HS-27A (cell line): ENCODE measurements at regions not wholly inside any gene's neighbourhood (a gene's known extent, or its start where the extent isn't known, plus 50 kb on each side); places are given as distances from the start of the nearest gene placed in this dataset.

Experiments
- DNase-seq: peaks from one replicate; pipeline ENCODE4 v3.0.0-alpha.2; 2012; ENCODE audit warnings: low read depth, missing footprints

DNA sequence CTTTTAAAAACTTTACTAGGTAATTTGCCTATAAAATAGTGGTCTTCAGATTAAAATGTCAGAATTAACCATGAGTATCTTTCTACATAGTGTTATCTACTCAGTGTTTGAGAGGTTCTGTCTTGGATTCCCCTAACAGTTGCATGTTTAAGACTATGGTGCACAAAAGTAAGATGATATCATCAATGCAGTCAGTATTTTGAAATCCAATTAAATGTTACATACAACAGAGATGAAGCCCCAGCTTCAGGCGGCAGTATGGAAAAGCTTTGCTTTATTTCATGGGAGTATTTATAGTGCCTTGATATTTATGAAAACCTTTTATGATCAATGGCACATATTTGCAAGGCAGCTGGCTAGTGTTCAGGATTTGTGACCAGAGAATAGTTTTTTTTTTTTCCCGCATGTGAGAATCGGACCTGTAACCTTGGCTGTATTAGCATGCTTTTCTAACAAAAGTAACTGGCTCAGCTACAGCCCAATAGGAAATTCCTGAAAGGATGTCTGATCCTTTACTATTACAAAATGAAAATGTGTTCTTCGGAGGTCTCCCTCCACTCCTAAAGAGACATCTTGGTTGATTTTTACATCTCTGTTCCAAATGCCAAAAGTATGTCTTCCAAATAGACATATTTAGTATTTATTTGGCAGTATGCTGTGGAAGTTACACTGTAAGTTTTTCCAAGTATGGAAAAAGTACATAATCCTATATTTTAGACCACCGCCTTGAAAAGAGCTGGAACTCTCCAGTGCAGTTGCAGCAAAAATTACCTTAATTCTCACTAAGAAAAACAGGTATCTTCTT lies 319.3 kb upstream of the UBE2E3 start:
- no peak for DNase-seq

DNA sequence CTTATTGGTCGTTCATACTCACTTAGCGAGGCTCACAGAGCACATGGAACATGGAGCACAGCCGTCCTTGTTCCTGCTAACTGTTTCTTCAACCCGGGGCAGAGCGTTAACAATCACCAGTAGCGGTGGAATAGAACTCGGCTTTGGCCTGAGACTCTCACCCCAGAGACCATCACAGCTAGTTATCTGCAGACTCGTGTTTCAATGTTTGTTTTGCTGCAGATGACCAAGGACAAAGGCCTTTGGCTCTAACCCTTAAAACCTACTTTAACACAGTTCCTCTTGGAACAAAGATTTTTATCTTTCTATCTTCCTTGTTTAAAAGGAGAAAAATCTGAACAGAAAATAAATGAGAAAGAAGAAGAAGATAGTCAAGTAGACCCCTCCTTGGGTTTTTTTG lies 320.2 kb upstream of the UBE2E3 start:
- no peak for DNase-seq

DNA sequence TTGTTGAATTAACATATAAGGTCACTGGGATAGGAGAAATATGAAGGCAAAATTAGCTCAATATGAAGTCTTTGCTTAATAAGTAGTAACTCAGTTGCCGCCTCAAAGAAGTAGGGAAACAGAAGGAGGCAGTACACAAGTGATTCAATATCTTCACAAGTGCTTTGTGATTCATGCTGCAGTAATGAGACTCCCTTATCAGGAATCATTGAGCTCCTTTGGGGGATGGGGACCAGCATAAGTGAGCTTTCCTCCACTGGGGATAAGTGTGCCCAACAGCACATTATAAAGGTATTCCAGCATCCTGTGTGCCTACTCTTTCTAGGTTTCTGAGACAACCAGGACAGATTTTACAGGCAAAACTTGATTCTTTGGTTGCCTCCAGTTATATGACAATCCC lies 323.4 kb upstream of the UBE2E3 start:
- peak; percentile 64 for DNase-seq

DNA sequence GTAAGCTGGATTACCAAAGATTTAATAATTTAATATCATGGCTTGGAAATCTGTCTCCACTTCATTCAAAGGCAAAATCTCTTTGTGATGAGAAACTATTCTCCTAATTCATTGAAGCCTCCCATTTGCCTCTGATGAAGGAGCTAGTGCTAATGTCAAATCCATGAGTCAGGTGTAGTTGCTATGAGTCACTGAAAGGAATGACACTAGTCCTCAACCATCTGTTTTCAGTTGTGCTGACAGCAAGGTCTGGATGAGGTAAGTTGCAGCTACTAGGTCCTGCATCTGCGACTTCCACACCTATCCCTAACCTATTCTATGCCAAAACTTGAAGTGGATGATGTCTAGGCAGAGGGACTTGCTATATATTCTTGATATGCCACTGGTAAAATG lies 324.0 kb upstream of the UBE2E3 start:
- no peak for DNase-seq

DNA sequence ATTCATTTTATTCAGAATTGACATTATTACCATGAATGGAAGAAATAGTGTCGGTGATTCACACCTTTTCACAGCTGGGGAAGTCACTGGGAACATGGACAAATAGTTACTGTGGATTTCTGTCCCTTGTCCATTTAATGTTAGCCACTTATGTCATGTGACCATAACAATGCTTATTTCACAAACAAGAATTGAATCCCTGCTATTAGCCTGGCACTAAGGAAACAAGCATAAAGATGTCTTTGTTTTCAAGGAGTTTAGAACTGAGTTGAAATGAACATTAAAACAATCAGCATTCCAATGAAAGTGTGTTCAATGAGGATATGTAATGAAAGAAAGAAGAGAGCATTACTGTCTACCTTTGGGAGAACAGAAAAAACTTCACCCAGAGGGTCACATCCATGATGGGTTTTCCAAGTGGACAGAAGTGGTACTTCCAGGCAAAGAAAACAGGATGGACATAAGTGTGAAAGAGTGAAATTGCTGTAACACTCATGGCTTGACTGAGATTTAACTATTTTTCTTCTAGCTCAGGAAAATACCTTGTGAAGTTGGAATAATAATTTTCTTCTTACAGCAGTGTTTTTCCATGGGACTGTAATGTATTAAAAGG lies 324.5 kb upstream of the UBE2E3 start:
- no peak for DNase-seq

DNA sequence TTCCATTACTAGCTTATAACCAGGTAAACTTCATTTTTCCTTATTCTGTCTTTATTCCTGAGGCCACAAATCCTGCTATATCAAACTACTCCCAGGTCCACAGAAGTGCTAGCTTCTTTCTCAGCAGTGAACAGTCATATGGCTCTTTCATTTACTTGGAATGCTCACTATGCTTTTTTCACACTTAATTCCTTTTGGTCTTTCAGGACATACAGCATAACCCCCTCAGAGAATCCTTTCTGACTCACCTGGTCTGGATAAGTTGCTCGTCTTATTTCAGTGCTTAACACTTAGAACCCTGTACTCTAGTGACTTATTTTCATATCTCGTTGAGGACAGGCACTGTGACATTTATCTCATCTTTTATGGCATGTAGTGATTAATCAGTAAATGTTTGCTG lies 325.0 kb upstream of the UBE2E3 start:
- DNase-seq = no peak

DNA sequence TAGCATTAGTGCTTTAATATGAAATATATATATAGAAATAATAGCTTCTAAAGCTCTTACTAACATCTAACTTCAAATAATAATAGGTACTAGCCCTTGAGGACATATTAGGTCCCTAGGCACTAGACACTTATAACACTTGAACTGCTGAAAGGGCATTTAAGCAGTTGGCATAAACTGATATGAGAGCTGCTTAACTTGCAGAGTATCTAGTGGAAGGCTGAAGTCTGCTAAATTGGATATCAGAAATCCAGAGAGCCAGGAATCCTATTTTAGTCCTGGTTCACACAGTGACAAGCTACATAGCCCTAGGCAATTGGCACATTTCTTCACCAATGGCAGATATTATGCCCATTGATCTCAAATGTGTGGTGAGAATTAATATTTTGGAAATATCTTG lies 326.9 kb upstream of the UBE2E3 start:
- DNase-seq = no peak

DNA sequence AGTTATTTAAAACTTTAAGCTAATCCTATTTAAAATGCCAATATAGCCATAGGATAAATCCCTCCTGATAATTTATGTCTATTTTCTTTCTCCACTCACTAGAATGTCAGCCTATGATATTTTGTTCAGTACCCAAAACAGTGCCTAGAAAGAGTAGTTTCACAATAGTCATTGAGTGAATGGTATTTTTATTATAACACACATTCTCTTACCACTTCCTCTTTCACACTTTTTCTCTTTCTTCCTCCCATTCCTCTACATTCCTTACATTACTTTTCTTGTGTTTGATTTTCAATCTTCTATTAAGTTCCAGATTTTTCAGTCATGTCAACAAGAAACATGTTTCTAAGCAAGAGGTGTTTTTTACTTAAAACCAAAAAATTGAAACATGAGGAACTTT lies 327.6 kb upstream of the UBE2E3 start:
- no peak for DNase-seq

DNA sequence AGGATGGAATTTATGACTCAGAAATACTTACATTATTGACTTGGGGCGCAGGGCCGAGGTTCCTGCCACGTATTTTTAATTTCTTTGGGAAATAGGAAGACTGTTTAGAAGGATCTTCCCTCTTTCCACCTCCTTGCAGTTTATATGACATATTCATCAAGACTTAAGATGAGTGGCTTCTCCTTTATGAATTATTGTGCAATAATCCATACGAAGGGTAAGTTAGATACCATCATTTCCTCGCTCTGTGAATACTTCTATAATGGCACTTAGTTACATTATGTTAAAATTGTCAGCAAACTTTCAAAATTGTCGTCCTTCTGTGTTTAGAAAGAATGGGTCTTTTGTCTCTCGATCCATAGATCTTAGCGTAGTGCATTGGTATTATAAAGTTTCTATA lies 328.8 kb upstream of the UBE2E3 start:
- no peak for DNase-seq

DNA sequence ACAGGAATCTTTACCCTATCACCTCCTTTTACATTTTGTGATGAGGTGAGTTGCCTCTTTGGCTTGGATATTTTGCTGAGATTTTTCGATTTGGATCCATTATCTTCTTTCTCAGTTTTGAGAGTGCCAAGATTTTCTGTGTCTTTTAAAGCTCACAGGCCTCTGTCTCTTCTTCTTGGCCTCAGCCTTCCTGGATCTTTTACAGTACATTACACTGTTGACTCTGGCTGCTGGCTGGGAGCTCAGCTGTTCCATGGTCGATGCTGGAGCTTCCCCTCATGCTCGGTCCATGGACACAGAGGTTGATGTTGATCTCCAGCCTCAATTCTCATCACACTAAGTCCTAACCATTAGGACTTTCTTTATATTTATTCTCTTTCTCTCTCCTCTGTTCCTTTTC lies 332.8 kb upstream of the UBE2E3 start:
- DNase-seq = no peak

DNA sequence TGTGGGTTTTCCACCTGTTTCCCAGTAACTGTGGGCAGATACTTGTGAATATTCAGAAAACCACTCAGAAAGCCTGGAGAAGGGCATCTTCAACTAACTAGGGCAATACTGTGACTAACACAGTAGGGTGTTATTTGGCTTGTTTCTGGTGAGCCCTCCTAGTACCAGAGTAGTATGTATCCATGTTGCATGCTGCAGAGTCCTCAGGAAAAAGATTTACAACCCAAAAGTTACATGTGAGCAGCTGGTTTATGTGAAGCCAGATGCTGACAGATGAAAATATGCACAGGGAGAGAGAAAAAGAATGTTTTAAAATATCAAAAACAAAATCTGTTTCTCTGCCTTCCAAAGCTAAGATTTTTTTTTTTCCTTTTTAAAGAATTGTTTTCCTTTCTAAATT lies 333.2 kb upstream of the UBE2E3 start:
- no peak for DNase-seq

DNA sequence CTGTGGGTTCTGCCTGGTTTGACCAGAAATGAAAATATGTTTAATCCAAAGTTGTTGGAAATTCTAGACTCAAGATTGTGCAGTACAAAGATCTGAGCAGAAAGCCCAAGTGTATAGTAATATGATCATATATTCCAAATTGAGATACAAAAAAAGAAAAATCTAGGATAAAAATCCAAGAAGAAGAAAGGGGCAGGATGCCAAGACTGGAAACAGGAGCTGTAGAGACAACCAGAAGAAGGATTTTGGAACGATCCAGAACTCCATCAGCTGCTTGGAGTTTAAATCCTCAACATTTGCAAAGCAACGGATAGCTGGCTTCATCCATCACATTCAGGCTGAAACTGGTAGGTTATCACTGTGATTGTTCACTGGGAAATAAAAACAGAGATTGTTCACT lies 333.6 kb upstream of the UBE2E3 start:
- DNase-seq = no peak

DNA sequence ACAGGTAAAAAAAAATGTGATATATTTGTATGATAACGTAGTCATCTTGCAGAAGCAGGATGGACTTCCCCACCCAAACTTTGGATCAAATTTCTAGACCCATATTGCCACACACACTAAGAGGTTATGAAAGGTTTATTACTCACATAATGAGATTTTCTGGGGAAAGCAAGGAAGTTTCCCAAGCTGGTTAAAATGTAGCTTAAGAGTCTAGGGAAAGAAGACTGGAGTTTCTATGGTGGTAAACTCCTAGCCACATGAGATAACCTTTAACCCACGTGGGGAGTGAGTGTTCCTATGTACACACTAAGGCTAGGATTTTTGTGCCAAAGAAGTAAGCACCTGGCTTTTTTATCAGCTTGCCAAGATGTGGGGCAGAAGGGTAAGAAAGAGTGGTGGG lies 335.7 kb upstream of the UBE2E3 start:
- DNase-seq = no peak

DNA sequence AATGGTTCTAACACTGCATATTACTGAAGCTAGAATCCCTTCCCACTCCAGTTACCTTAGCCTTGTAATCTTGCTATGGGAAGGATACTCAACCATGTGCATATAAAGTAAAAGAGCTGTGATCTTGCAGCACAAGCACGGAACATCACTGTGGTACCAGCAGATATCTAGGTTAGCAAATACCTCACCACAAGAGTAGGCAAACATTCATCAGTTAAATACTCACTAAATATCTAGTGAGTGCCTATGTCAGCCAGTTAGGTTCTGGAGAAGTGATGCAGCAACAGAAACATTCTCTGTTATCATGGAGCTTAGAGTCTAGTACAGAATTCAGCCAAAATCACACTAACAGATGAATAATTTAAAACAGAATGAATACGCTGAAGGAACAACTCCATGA lies 349.6 kb upstream of the UBE2E3 start:
- no peak for DNase-seq

DNA sequence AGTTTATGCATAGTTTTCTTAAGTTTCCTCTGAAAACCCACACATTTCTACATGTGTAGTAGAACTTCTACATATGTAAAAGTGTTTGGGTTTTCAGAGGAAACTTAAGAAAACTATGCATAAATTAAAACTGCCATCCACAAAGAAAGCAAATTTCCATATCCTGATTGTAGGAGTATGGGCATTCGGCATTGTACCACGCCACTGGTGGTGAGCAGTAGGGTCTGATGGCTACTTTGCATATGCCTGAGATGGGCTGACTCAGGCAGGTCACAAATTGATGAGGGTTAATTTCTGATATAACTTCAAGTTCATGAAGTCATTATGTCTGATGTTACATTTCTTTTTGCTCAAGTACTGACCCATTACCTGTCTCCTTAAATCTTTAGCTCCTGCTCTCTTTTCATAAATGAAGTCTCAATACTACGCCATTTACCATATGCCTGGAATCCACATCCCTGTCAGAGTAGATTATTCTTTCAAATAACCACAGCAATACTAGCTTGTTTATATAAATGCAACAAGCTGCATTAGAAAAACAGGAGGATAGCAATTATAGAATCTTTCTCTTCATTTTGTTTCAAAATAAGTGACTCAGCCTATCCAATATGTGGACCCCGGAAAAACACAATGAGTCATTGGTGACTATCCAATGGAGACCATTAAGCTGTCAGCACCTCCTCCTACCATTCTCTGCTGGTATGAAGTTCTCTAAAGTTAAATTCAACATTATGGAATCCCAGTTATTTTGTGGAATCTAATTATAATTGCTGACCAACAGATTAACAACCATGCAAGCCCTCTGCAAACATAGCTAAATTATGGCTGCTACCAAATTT lies 355.2 kb upstream of the UBE2E3 start:
- peak; percentile 59 for DNase-seq

DNA sequence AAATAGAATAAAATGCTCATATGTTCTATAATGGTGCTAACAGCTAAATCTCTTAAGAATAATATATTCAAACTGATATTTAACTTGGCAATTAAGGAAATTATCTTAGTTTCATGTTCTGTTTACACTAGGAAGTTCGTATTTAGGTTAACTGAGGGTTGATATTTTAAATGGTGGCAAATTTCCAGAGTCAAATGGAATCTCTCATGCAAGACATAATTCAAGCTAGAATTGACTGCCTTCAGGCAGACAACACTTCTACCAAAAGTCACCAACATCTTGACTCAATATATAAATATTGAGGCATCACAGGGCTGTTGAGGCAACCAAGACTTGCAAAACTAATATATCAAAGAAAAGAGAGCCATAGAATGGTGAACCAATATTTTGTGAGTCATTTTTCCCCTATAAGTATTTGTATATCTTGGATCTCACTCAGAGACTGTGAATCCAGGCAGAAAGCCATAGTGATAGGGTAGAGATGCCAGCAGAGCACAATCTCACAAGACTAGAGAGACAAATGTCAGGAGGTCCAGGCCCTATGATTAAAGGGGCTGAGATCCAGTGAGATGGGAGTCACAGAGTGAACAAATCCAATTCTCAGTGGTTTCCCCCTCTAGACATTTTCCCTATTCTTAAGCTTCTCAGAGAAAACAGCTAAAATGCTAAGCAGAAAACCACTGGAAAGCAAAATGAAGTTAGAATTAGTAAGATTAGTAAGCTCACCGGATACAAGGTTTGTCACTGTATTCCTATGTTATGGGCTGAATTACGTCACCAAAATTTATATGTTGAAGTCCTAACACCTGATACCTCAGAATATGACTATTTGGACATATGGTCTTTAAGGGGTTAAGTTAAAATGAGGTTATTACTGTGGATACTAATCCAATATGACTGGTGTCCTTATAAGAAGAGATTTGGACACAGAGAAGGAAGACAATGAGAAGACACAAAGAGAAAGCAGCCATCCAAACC lies 358.2 kb upstream of the UBE2E3 start:
- DNase-seq = no peak

DNA sequence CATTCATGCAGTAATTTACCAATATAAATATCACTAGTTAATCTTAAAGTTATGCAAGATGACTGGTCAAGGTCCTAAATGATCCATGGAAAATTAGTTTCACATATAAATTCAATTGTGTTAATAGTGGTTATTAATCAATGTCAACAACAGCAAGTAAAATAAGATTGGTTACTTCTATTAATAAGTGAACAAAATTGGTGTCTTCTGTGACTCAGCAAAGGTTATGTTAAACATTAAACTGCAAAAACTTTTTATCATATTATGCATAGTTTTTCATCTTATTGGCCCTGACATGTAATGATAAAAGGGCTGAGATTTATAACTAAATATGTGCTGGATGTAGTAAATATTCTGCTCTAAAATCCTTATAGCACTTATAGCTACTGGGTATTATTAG lies 359.0 kb upstream of the UBE2E3 start:
- no peak for DNase-seq

DNA sequence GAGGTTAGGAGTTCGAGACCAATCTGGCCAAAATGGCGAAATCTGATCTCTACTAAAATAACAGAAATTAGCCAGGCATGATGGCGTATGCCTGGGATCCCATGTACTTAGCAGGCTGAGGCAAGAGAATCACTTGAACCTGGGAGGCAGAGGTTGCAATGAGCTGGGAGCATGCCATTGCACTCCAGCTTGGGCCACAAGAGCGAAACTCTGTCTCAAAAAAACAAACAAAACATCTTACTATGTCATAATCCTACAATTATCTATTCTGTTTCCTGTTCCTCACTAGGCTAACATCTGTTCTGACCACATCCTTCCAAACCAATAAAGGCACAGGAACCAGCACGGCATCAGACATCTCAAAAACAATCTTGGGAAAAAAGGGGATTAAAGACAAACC lies 361.8 kb upstream of the UBE2E3 start:
- no peak for DNase-seq

DNA sequence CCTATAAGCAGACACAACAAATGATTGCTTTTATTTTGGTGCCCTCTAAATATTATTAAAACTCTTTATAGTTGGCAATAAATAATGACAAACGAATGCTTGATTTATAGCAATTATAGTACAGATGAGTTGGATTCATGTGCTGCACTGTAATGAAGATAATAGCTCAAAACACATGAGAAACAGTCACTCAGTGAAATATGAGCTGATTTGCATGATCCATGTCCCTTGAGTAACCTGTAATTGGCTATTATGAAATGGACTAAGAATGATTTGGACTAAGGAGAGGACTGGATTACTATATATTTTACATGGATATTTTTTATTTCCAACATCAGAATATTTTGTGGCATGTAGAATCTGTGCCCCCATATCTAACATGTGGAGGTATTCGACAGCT lies 365.6 kb upstream of the UBE2E3 start:
- DNase-seq = no peak

DNA sequence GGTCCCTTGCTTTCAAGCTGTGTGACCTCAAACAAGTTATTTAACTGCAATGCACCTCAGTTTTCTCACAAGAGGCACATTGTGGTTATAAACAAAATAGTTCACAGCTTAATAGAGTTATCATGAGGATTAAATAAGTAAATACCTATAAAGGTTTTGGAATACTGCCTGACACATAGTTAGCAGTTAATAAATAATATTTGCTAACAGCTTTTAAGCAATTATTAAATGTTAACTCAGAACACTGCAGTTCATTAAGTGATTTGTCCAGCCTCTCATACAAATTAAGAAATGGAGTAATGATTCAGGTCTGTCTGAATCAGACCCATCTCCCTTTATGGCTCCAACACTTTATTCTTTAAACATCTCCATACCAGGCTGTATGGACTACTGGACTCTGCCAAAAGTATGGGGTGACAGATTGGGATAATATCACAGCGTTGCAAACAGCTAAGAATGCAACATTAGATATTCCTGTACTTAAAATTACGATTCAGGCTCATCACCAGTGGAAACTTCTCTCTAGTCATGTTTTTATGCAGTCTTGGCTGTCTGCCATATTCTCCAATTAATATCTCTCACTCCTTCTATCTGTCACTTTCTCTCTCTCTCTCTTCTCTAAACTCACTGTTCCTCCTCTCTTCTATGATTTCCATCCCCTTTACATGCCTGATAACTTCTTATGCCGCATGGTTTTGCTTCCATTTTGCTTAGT lies 370.6 kb upstream of the UBE2E3 start:
- DNase-seq = no peak

DNA sequence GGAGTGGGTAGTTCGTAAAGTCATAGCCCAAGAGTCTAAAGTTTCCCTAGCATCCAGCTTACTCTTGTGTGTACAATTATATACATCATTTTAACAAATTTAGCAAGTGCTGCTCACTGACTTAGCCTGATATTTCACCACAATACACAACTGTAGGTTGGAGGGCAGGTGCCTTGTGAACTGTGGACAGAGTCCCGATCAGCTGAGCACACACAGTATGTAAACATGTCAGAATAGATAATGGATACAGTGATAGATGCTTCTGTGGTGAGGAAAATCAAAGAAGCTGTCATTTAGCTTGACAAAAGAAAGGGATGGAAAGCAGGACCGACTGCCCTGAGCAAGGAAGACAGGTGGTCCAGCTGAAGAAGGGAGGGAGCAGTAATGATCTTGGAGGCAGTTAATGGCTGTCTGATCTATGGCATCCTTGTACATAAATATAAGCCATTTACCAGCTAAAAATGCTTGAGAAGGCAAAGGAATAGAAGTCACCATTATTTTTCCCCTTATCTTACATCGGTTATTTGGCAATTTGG lies 372.8 kb upstream of the UBE2E3 start:
- DNase-seq = no peak
